Thymus (tissue), 11 donors: ENCODE measurements at regions not wholly inside any gene's neighbourhood (a gene's known extent, or its start where the extent isn't known, plus 50 kb on each side); places are given as distances from the start of the nearest gene placed in this dataset.

ENCODE experiments used
- DNase-seq, 9 donors: peaks; one replicate each; pipeline ENCODE4 v3.0.0-alpha.2; 2013; ENCODE audit warnings: low spot score in 9 of 9, low read depth in 6 of 9, missing footprints in 1 of 9
- H3K27ac ChIP-seq, 2 donors: one replicate each; pipeline ENCODE4 v1.5.1; 2013; ENCODE audit warnings: control low read depth in 1 of 2, low read depth in 1 of 2, low read length in 1 of 2, mild to moderate bottlenecking in 1 of 2, moderate library complexity in 1 of 2
- H3K27me3 ChIP-seq, 2 donors: one replicate each; pipeline ENCODE4 v1.5.1; 2013; ENCODE audit warnings: low read length in 1 of 2; ENCODE audit not compliant: control insufficient read depth in 2 of 2, insufficient read depth in 1 of 2
- H3K36me3 ChIP-seq, 2 donors: one replicate each; pipeline ENCODE4 v1.5.1; 2013; ENCODE audit warnings: low read length in 1 of 2, mild to moderate bottlenecking in 1 of 2, moderate library complexity in 1 of 2; ENCODE audit not compliant: control insufficient read depth in 2 of 2, insufficient read depth in 2 of 2
- H3K4me1 ChIP-seq, 2 donors: one replicate each; pipeline ENCODE4 v1.5.1; 2013; ENCODE audit warnings: low read length in 2 of 2; ENCODE audit not compliant: control insufficient read depth in 2 of 2, insufficient read depth in 2 of 2
- H3K4me3 ChIP-seq, 2 donors: one replicate each; pipeline ENCODE4 v1.5.1; 2013; ENCODE audit warnings: low read length in 2 of 2, control low read depth in 1 of 2, mild to moderate bottlenecking in 1 of 2
- H3K9me3 ChIP-seq, 2 donors: one replicate each; pipeline ENCODE4 v1.5.1; 2013; ENCODE audit warnings: low read length in 1 of 2, mild to moderate bottlenecking in 1 of 2; ENCODE audit not compliant: control insufficient read depth in 2 of 2, insufficient read depth in 1 of 2
- WGBS: extraction: QIAGEN DNeasy Blood & Tissue Kit; methylation state at CpG from one replicate; pipeline ENCODE4 v1.1.7; 2013; 5-methylcytosine and 5-hydroxymethylcytosine counted together
- donor health status: healthy.

GRCh38 chr13:50724438-50724837, 119.1 kb downstream of the DLEU7 start:
- Histone ChIP-seq H3K4me3 (no peak overlapping the region), H3K27me3 (no peaks in the 10 kb centered on the region), H3K27ac (no peak overlapping the region), H3K9me3 (no peaks in the 10 kb centered on the region), H3K4me1 (peaks cover 12 to 20% of the 10 kb centered on the region in 2 donors), H3K36me3 (no peaks in the 10 kb centered on the region)
- DNase-seq = no peak
- WGBS = 95% methylated on average over 4 of the region's 4 CpGs

- H3K27me3 ChIP-seq = no peaks in the 10 kb centered on the region
- no peaks in the 10 kb centered on the region for H3K9me3 ChIP-seq
- 58% methylated on average over 5 of the region's 5 CpGs for WGBS
- no peak overlapping the region for H3K27ac ChIP-seq
- H3K4me3 ChIP-seq = no peak overlapping the region
- no peaks in the 10 kb centered on the region for H3K36me3 ChIP-seq
- DNase-seq = no peak
- peaks cover 12 to 20% of the 10 kb centered on the region in 2 donors for H3K4me1 ChIP-seq
Measured at GRCh38 chr13:50724913-50725312, 118.6 kb downstream of the DLEU7 start.

DNA sequence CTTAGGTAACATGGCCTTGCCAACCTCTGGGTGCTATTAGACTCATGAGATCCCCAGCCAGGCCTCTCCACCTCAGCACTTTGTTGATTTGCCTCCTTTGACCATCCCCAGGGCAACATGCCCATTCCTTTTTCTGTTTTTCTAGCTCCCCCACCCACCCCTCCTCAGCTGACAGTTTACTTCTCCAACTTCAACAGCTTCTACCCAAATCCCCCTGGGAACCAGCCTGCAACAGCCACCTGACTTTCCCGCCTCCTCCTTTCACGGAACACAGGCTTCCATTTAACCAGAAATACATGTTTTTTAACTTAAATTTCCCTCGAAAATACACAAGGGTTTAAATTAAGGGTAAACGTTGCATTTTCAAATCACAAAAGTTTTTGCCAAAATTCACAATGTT, 117.3 kb downstream of the DLEU7 start:
- H3K27ac ChIP-seq = no peak overlapping the region
- no peaks in the 10 kb centered on the region for H3K36me3 ChIP-seq
- no peaks in the 10 kb centered on the region for H3K27me3 ChIP-seq
- no peaks in the 10 kb centered on the region for H3K9me3 ChIP-seq
- no peak for DNase-seq
- peaks cover 12 to 20% of the 10 kb centered on the region in 2 donors for H3K4me1 ChIP-seq
- 95% methylated on average over 4 of the region's 4 CpGs for WGBS
- H3K4me3 ChIP-seq = no peak overlapping the region

- H3K4me3 ChIP-seq = no peak overlapping the region
- H3K27me3 ChIP-seq = no peaks in the 10 kb centered on the region
- no peaks in the 10 kb centered on the region for H3K9me3 ChIP-seq
- no peak for DNase-seq
- H3K27ac ChIP-seq = no peak overlapping the region
- H3K4me1 ChIP-seq = peaks cover 18 to 24% of the 10 kb centered on the region in 2 donors
- no peaks in the 10 kb centered on the region for H3K36me3 ChIP-seq
Measured at GRCh38 chr13:50729177-50729576, 114.3 kb downstream of the DLEU7 start.

GRCh38 chr13:50730496-50731351, 112.8 kb downstream of the DLEU7 start:
- H3K27ac ChIP-seq = no peak overlapping the region
- 99% methylated on average over 4 of the region's 4 CpGs for WGBS
- H3K27me3 ChIP-seq = no peaks in the 10 kb centered on the region
- DNase-seq = no peak
- no peak overlapping the region for H3K4me3 ChIP-seq
- H3K9me3 ChIP-seq = no peaks in the 10 kb centered on the region
- H3K4me1 ChIP-seq = peaks cover 5 to 10% of the 10 kb centered on the region in 2 donors
- H3K36me3 ChIP-seq = no peaks in the 10 kb centered on the region

DNA sequence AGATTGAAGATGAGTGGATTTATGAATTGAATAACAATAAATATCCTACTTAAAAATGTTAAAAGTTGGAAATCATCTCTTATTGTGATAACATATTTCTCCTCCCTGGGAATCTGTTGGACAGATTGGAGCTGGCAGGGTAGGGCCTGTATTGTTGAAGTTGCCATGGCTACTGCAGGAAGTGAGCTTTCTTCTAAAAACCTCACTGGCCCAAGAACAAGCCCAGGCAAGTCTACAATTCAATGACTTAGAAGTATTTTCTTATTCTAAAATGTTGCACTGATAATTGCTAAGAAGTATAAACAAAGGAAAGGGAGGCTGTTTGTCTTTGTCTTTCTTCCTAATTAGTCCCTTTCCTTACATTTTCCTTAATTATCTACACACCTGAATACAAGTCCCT, 112.1 kb downstream of the DLEU7 start:
- Histone ChIP-seq H3K4me3 (no peak overlapping the region), H3K36me3 (no peaks in the 10 kb centered on the region), H3K4me1 (peaks cover 5 to 10% of the 10 kb centered on the region in 2 donors), H3K9me3 (no peaks in the 10 kb centered on the region), H3K27ac (no peak overlapping the region), H3K27me3 (no peaks in the 10 kb centered on the region)
- no peak for DNase-seq

- Histone ChIP-seq H3K36me3 (no peaks in the 10 kb centered on the region), H3K4me3 (no peak overlapping the region), H3K4me1 (peaks cover 5 to 7% of the 10 kb centered on the region in 2 donors), H3K27me3 (no peaks in the 10 kb centered on the region), H3K27ac (no peak overlapping the region), H3K9me3 (no peaks in the 10 kb centered on the region)
- 66% methylated on average over 3 of the region's 3 CpGs for WGBS
- DNase-seq = peak in 1 of 9 donors; percentile 45
Measured at GRCh38 chr13:50732712-50733111, 110.8 kb downstream of the DLEU7 start.

- Histone ChIP-seq H3K9me3 (no peaks in the 10 kb centered on the region), H3K4me3 (no peak overlapping the region), H3K27ac (no peak overlapping the region), H3K36me3 (no peaks in the 10 kb centered on the region), H3K27me3 (no peaks in the 10 kb centered on the region), H3K4me1 (peaks cover 4 to 5% of the 10 kb centered on the region in 2 donors)
- peak in 1 of 9 donors; percentile 42 for DNase-seq
- WGBS = 71% methylated on average over 3 of the region's 3 CpGs
Measured at GRCh38 chr13:50733392-50733791, 110.1 kb downstream of the DLEU7 start.

DNA sequence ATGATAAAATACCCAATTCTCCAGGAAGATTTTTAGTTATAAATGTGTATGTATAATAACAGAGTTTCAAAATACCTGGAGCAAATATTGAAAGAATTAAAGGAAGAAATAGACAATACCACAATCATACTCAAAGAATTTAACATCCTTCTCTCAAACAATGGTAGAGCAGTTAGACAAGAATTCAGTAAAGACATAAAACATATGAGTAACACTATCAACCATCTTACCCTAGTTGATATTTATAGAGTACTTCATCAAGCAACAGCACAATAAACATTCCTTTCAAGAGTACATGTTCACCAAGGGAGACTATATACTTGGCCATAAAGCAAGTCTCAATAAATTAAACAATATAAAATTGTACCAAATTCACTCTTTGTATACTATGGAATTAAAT, 108.4 kb downstream of the DLEU7 start:
- Histone ChIP-seq H3K27me3 (no peaks in the 10 kb centered on the region), H3K27ac (no peak overlapping the region), H3K4me1 (peaks cover 4 to 5% of the 10 kb centered on the region in 2 donors), H3K4me3 (no peak overlapping the region), H3K9me3 (no peaks in the 10 kb centered on the region), H3K36me3 (no peaks in the 10 kb centered on the region)
- no peak for DNase-seq
